ENCODE measurements at regions not wholly inside any gene's neighbourhood (a gene's known extent, or its start where the extent isn't known, plus 50 kb on each side); places are given as distances from the start of the nearest gene placed in this dataset.
"Not testable (repeated sequence)": the region's sequence is repeated elsewhere in the genome, so short reads cannot be mapped to it uniquely, and the experiment has no call there.

DNA sequence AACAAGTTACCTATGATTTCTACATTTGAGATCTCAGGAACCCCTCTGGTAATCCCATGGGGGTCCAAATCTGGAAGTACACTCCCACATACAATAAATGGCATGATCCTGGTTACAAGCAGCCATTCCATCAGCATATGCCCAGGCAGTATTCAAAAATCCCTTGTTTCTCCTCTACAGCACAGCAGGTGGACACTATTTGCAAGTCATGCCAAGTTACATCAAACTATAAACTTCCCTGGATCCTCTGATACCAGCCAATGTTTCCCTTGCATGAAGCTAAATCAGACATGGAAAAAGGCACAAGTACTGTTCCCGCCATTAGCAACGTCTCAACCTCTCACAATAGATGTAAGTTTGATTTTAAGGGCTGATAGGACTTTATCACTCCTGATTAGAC is 134.5 kb upstream of the PRSS16 start:
- DNase-seq = no peak

DNA sequence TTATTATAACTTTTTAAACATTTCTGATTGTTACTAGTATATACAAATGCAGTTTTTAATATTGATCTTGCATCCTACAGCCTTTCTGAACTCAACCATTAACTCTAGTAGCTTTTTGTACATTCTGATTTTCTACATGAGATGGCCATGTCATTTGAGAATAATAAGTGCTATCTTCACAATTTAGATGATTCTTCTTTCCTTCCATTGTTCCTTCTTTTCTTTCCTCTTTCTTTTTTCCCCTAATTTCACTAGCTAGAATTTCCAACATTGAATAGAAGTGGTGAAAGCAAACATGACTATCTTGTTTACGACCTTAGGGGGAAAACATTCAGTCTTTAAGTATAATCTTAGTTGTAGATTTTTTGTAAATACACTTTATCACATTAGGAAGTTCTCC is 128.2 kb upstream of the PRSS16 start:
- no peak for DNase-seq

DNA sequence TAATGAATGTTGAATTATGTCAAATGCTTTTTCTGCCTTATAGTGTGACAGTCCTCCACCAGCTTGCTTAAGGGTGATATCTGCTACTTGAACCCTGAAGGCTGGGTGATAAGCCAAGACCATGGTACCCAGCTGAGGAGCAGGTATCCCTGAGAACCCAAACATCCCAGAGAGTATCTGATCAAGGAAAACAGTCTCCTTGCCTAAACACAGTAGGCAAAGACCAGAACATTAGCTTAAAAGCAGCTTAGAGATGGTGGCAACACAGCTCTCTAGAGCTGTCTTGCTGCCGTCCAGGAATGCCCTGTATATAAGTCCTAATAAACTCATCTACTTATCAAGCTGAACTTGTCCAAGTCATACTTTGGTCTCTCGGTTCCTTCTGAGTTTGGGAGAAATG is 127.7 kb upstream of the PRSS16 start:
- DNase-seq = no peak

DNA sequence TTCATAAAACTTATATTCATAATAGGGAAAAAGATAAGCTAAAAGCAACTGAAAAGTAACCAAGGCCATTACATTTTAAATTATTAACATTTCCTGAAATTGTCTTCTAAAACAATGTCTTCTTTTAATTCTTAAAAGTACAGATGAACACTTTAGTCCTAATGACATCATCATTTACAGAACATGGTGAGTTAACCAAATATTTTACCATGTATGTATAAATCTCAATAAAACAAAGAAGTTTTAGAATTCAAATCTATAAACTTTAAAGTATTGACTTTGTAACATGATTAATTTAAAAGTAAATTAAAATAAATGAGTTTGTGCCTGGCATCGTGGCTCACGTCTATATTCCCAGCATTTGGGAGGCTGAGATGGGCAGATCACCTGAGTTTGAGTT is 125.9 kb upstream of the PRSS16 start:
- DNase-seq = no peak

DNA sequence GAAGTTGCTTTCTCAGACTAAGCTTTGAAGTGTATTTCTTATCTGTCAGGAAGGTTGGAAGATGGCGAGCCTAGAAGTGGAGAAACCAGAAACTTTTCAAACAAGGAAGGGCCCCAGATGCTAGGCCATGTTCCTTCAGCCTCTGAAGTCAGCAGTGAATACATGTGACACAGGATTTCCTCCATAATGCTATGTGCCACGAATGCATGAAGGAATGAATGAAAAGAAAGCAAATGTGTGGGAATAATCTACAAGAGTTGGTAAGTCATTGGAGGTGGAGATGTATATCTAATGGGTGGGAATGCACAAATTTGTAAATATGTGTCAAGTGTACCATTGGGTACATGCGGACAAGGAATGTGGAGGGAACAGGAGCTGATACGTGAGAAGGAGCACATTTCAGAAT is 123.2 kb upstream of the PRSS16 start:
- DNase-seq = no peak

DNA sequence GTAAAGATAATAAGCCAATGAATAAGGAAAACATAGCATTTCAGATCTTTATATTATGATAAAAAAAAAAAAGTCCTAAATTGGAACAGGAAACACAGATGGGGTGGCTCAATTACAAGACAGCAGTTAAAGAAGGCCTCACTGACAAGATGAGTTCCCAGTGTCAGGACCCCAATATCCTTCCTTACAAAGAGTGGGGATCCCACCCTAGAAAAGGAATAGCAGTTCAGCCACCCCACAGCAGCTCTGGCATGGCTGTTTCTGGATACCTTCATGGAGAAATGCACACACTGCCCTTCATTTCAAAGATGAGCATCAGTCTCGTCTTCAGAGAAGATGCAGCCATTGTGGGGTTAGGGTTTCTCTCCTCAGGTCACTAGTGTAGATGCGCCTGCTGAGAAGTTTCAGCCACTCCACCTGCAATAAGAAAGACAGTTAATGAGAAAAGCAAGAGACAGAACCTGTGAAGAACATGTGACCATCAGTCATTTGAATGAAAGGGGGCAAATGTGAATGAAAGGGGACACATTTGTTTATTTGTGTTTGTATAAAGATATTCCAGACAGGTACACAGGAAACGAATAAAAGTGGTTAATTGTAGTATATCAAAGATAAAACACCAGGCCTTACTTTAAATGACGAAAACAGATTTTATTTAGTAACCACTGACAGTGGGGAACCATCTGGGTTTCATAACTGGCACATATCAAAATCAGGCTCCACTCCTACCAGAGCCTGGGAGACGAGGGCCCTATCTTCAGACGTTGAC is 121.3 kb upstream of the PRSS16 start:
- DNase-seq = no peak

DNA sequence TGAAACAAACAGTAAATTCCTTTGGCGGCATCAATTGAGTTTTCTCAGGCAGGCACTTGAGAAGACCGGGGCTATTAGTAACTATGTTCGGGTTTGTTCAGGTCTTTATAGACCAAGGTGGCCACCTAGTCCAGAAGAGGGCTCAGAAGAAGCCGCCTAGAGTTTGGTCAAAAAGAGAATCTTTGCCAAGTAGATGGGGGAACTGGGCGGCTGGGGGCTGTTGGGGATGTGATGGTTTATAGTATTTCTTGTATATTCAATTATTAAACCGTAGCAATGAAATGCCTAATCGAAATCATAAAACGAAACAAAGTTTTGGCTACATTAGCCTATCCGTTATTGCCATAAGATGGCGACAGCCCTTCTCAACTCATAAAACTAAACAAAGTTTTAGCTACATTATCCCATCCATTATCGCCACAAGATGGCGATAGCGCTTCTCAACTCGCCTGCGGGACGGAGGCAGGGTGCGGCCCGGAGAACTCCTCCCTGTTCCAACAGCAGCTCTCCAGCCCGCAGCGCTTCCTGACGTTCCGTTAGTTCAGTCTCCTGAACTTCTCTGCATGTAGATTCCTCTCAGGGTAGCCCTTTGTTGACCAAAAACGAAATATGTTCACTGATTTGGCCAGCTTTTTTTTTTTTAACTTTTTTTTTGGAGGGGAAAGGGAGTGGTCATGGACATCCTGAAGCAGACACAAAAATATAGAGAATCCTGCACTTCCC is 120.5 kb upstream of the PRSS16 start:
- DNase-seq = peak; percentile 81

DNA sequence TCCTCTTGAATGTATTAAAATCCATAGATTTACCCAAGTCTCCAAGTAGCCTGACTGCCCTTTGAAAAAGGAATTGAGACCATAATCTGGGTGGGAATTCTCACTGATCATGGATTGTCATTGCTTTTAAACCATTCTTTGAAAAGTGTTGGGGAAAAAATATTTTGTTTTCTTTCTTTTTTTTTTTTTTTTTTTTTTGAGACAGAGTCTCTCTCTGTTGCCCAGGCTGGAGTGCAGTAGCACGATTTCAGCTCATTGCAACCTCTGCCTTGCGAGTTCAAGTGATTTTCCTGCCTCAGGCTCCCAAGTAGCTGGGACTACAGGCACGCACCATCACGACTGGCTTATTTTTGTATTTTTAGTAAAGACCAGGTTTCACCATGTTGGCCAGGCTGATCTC is 119.6 kb upstream of the PRSS16 start:
- DNase-seq = not testable (repeated sequence)

DNA sequence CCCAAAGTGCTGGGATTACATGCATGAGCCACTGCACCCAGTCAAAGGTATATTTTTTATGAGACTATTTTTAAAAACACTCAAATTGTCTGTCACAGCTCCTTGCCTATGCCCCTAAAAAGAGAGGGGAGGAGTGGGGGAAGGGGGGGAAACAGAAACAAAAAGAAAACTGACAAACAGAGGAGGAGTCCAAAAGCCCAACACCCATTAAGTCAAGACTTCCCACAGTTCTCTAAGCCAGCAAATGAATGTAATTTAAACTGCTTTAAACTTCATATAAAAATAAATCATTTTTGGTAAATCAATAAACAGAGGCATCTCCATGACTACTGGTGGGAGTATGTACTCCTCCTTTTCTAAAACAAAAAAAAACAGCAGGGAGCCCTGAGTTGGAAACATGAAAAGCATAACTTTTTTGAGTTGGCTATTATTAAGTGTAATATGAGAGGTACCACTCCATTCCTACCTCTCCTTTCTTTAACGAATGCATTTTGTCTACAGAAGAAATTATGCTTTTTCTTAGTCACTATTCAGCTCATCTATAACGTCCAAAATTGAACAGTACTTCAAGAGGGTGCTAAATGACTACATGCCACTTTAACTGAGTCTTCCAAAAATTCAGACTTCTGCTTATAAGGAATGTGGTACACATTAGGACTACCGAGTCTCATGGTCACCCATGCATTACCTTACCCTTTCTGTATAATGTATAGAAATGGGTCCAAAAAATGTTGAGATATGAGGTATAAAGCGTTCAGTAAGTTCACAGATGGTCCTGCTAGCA is 119.0 kb upstream of the PRSS16 start:
- no peak for DNase-seq

DNA sequence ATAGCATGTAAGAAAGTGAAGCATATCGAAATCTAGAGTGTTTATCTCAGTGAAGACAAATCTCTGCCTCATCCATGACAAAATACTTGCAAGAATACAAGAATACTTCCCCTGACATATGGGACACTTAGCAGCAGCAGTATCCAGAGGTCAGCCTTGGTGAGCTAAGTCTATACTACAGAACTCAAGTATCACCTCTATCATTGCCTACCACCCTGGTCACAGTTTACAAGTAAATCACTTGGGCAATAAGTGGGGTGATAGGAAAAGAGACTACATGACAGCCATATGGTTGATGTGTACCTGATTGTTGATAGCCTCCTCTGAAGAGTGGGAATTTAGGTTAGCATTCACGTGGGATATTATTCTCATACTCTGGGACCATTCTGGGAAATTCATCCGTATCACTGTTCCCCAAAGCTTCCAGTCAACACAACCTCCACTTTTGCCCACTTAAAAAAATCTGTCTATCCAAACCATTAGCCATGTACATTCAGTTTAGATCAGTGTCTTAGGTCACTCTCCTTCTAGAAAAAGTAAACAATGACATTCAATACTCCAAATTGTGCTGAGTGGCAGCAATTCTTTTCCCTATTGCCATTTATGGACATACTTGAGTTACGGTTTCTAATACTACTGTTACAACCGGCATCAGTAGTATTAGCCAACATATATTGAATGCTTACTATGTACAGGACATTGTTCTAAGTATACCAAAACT is 118.2 kb upstream of the PRSS16 start:
- DNase-seq = no peak

DNA sequence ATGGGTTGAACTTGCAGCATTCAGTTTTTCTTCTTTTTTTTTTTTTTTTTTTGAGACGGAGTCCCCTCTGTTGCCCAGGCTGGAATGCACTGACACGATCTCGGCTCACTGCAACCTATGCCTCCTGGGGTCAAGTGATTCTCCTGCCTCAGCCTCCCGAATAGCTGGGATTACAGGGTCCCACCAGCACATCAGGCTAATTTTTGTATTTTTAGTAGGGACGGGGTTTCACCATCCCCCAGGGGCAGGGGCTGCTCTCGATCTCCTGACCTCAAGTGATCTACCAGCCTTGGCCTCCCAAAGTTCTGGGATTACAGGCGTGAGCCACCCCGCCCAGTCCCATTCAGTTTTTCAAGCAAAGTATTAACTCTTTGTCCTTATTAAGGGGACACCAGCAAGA is 117.6 kb upstream of the PRSS16 start:
- DNase-seq = no peak

DNA sequence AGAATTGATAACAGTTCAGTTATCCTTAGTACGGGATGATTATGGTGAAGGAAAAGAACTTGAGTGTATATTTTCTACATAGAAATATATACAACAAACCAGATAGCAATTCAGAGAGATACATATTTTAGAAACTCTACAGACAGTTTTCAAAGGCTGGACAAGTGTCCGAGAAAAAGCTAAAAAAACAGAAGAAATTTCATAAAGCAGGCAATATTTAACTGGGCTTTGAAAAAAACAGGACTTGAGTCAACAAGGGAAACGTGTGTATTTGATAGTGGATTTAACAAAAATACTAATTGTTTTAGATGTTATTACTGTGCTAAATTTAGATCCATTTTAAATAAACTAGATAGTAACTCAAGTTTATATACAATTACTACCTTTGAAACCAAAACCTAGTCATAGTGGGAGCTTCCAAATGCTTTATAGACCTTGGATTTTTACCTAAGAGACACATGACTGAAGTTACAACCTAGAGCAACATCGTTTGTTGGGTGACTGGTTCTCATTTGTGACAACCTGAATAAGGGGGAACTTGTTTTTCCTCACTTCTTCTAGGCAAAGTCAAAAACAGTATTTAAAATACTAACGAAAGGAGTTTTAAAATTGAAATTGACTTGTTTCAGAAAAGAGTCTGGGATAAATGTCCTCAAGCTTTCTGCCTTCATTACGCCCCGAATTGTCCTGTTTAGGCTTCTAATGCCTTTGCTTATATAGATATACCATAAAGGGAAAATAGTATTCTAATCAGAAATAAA is 116.7 kb upstream of the PRSS16 start:
- no peak for DNase-seq

DNA sequence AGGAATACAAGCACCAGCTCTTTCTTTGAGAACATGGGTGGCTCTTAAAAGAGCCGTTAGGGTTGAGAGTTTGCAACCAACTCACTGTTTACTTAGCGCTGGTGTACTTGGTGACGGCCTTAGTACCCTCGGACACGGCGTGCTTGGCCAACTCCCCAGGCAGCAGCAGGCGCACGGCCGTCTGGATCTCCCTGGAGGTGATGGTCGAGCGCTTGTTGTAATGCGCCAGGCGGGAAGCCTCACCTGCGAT is 115.3 kb upstream of the PRSS16 start:
- not testable (repeated sequence) for DNase-seq

DNA sequence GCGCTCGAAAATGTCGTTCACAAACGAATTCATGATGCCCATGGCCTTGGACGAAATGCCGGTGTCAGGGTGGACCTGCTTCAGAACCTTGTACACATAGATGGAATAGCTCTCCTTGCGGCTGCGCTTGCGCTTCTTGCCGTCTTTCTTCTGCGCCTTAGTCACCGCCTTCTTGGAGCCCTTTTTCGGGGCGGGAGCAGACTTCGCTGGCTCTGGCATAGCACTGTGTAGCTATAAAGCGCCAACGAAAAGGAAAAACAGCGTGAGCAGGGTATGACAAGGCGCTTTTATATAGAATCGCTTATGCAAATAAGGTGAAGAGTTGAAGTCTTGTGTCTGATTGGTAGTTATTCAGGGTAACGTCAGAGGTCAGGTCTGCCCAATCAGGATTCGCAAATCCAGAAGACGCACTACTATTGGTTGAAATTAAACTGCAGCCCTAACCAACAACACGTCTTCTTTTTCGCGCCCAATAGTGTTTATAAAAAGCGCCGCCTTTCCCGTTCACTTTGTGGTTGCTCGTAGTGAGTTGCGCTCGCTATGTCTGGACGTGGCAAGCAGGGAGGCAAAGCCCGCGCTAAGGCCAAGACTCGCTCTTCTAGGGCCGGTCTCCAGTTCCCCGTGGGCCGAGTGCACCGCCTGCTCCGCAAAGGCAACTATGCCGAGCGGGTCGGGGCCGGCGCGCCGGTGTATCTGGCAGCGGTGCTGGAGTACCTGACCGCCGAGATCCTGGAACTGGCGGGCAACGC is 114.8 kb upstream of the PRSS16 start:
- DNase-seq = peak; percentile 78

DNA sequence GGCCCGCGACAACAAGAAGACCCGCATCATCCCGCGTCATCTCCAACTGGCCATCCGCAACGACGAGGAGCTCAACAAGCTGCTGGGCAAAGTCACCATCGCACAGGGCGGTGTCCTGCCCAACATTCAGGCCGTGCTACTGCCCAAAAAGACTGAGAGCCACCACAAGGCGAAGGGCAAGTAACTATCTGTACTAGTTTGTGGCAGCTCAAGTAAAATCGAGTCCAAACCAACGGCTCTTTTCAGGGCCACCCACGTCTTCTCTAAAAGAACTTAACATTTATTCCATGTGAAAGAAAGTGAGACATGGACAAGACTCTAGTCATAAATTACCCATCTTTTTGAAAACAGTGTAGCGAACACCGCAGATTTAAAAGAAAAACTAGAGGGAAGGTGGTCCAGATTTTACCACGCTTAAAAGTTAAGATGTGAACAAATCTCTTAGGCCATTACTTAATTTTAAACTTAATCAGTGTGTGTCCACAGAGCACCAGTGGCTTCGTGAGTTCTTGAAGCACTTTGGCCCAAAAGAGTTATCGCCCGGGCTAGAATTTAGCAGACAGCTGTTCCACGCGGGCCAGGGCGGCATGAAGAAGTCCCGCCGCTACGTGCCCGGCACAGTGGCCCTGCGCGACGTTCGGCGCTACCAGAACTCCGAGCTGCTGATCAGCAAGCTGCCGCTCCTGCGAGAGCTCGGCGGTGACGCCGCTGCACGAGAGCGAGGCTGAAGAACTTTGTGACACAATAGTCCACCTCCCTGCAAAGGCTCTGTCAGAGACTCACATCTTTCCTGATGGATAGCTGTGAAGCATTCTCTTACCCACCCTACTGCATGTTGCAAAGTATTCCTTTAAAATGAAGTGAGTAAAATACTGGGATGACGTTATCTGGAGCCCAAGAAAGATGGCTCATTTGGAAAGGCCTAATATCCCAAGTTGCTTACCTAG is 113.9 kb upstream of the PRSS16 start:
- peak; percentile 42 for DNase-seq

DNA sequence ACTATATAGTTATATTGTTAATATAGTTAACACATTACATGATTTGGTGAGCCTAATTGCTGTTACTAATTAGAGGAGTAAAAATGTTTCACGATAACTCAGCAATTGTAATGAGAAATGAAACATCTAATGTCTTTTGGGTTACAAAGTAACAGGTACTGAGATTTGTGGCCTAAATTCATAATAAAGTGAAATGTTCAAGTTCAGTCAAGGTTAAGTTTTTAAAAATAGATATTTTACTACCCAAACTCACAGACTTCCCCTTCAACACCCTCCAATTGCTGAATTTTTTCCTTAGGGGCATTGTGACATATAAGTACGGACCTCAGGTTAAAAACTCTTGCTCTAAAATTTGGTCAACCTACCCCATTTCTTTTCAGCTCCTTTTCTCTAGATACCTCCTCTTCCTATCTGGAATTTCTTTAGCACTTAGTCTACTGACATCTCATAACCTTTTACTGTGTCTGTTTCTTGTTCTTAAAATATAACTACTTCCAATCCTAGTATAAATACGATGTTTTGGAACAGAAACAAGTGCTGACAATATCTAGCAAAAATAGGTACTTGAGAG is 112.3 kb upstream of the PRSS16 start:
- DNase-seq = no peak

DNA sequence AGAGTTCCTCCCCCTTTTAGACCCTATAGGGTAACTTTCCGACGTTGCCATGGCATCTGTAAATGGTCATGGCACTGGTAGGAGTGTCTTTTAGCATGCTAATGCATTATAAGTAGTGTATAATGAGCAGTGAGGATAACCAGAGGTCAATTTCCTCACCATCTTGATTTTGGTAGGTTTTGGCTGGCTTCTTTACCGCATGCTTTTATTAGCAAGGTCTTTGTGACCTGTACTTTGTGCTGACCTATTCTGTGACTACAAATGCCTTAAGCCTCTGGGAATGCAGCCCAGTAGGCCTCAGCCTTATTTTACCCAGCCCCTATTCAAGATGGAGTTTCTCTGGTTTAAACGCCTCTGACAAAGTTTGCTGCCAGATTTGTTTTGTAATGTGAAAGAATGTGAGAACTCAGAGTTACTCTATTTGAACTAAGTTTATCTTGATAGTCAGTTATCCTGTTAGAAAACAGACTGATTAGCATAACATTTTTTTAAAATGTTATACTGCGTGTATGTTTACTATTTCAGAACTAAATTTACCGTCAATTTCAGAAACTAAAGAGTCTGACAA is 111.3 kb upstream of the PRSS16 start:
- no peak for DNase-seq

DNA sequence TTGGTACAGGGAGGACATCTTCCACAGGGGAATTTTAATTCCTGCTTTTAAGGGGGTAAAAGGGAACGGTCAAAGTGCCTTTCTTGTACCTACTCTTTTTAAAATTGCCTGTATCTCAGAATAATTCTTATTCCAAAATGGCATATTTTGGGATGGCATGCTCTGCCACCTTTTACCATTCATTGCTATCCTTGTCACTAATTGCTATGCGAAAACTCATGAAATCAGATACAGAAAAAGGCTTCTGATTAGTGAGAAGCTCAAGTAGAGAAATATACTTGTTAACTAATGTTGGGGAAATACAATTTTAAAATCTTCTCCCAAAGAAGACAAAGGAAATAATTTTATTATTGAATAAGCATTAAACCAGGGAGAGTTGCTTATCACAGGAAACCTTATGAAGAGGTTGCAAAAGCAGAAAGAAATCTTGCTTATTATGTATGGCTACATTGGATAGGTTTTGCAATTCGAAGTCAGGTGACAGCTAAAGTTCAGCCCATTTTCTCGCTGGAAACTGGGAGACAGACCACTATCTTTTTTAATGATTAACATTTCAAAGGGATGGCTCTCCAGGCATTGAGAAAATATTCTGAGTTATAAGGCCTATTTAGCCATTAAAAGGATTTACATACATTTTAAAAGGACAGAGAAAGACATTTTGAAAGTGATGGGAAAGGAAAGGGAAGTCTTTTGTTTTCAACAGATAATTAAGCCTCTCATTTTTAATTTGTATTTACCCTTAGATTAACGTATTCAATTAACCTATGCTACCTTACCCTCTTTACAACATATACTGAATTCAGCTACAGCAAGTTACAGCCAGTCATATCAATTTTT is 110.3 kb upstream of the PRSS16 start:
- DNase-seq = no peak

DNA sequence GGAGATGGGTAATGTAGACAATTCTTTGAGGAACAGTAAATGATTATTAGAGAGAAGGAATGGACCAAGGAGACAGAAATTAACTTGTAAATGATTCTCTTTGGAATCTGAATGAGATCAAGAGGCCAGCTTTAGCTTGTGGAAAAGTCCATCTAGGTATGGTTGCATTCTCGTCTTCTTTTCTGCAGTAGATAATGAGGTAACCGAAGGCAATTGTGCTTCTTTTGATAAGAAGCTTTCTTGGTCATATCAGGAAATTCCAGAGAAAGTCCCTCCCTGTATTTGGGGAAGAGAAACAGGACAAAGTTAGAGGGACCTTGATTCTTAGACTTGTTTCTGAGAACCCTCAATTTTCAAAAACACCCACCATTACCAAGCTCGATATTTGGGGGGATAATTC is 109.1 kb upstream of the PRSS16 start:
- no peak for DNase-seq

Data from activated T-cell treated with anti-CD3 and anti-CD28 coated beads for 4 hours (primary cell).